Endodermal cell (in vitro differentiated cells): ENCODE measurements at regions not wholly inside any gene's neighbourhood (a gene's known extent, or its start where the extent isn't known, plus 50 kb on each side); places are given as distances from the start of the nearest gene placed in this dataset.
A peak's percentile ranks its signal among the peaks of the same experiment; 100 is the strongest.

ENCODE experiments used
- DNase-seq: peaks from one replicate; pipeline ENCODE4 v3.0.0-alpha.2; 2017
- H3K27ac ChIP-seq: 2 replicates; pipeline ENCODE4 v1.5.1; 2013; ENCODE audit warnings: mild to moderate bottlenecking, low read depth, low read length, moderate library complexity
- H3K27me3 ChIP-seq: 2 replicates; pipeline ENCODE4 v1.6.1; 2013; ENCODE audit warnings: mild to moderate bottlenecking, low read length, moderate library complexity; ENCODE audit not compliant: insufficient read depth, control insufficient read depth, poor library complexity, severe bottlenecking
- H3K36me3 ChIP-seq: 2 replicates; pipeline ENCODE4 v1.7.0; 2013; ENCODE audit warnings: mild to moderate bottlenecking, low read length, moderate library complexity; ENCODE audit not compliant: control insufficient read depth, insufficient read depth
- H3K4me1 ChIP-seq: one replicate; pipeline ENCODE4 v1.7.0; 2013; ENCODE audit warnings: low read length; ENCODE audit not compliant: control insufficient read depth, insufficient read depth
- H3K4me3 ChIP-seq: 2 replicates; pipeline ENCODE4 v1.5.1; 2013; ENCODE audit warnings: mild to moderate bottlenecking, low read length, moderate library complexity
- H3K9ac ChIP-seq: 2 replicates; pipeline ENCODE4 v1.6.1; 2013; ENCODE audit warnings: mild to moderate bottlenecking, low read length, moderate library complexity; ENCODE audit not compliant: poor library complexity, severe bottlenecking; ENCODE audit errors: extremely low read depth
- H3K9me3 ChIP-seq: 2 replicates; pipeline ENCODE4 v1.6.1; 2013; ENCODE audit warnings: mild to moderate bottlenecking, low read length, moderate library complexity; ENCODE audit not compliant: control insufficient read depth
- H3K27ac Mint-ChIP-seq: 2 replicates; pipeline ENCODE4 v1.8.0; 2020; ENCODE audit warnings: mixed read lengths
- H3K27me3 Mint-ChIP-seq: 2 replicates; pipeline ENCODE4 v1.8.0; 2021; ENCODE audit warnings: mild to moderate bottlenecking, mixed read lengths; ENCODE audit not compliant: insufficient read depth
- H3K36me3 Mint-ChIP-seq: 2 replicates; pipeline ENCODE4 v1.8.0; 2020; ENCODE audit warnings: low read depth, mixed read lengths
- H3K4me1 Mint-ChIP-seq: 2 replicates; pipeline ENCODE4 v1.8.0; 2020; ENCODE audit warnings: mixed read lengths
- H3K4me3 Mint-ChIP-seq: 2 replicates; pipeline ENCODE4 v1.8.0; 2020; ENCODE audit warnings: mild to moderate bottlenecking, moderate library complexity, mixed read lengths
- H3K9me3 Mint-ChIP-seq: 2 replicates; pipeline ENCODE4 v1.8.0; 2020; ENCODE audit warnings: mild to moderate bottlenecking, mixed read lengths
- CTCF ChIP-seq: fragments of 200-600 bp; sonication (generic); conservative IDR thresholded peaks from 2 replicates; pipeline ENCODE4 v1.5.0; 2021; ENCODE audit warnings: antibody characterized with exemption, mild to moderate bottlenecking
- WGBS, 2 experiments: methylation state at CpG; one replicate each; pipeline versions ENCODE4 v1.1.5 to v1.1.7; 2013; ENCODE audit warnings: missing lambda C conversion rate in 2 of 2, mixed read lengths in 1 of 2; ENCODE audit not compliant: insufficient coverage in 1 of 2, insufficient read length in 1 of 2; 5-methylcytosine and 5-hydroxymethylcytosine counted together

- H3K9me3 Mint-ChIP-seq = peaks cover 12% of the 10 kb centered on the region
- Histone ChIP-seq H3K9me3 (peaks cover 24% of the 10 kb centered on the region), H3K4me1 (no peaks in the 10 kb centered on the region), H3K9ac (no peak overlapping the region), H3K27ac (no peak overlapping the region), H3K4me3 (peak overlapping the region; percentile 15), H3K27me3 (no peaks in the 10 kb centered on the region), H3K36me3 (no peaks in the 10 kb centered on the region)
- peaks cover 2% of the 10 kb centered on the region for H3K4me1 Mint-ChIP-seq
- no peak overlapping the region for H3K27ac Mint-ChIP-seq
- H3K4me3 Mint-ChIP-seq = no peak overlapping the region
- no peaks in the 10 kb centered on the region for H3K27me3 Mint-ChIP-seq
- TF ChIP-seq CTCF = no peak
- H3K36me3 Mint-ChIP-seq = no peaks in the 10 kb centered on the region
- DNase-seq = no peak
These were observed 505.4 kb upstream of the FZD8 start for GRCh38 chr10:36147529-36147928.

- H3K9ac ChIP-seq = no peak overlapping the region
- Mint-ChIP-seq H3K27ac (no peak overlapping the region), H3K4me1 (peaks cover 5% of the 10 kb centered on the region), H3K9me3 (no peaks in the 10 kb centered on the region), H3K4me3 (no peak overlapping the region), H3K27me3 (no peaks in the 10 kb centered on the region), H3K36me3 (no peaks in the 10 kb centered on the region)
- no peak overlapping the region for H3K27ac ChIP-seq
- H3K4me1 ChIP-seq = no peaks in the 10 kb centered on the region
- no peaks in the 10 kb centered on the region for H3K36me3 ChIP-seq
- no peaks in the 10 kb centered on the region for H3K27me3 ChIP-seq
- no peaks in the 10 kb centered on the region for H3K9me3 ChIP-seq
- no peak for TF ChIP-seq CTCF
- DNase-seq = no peak
- no peak overlapping the region for H3K4me3 ChIP-seq
- 87 to 100% methylated on average over 3 to 7 of the region's 7 CpGs for WGBS, 2 experiments
These were observed 499.9 kb upstream of the FZD8 start for GRCh38 chr10:36141856-36142560.

- no peak for DNase-seq
- no peaks in the 10 kb centered on the region for H3K9me3 Mint-ChIP-seq
- WGBS, 2 experiments = 92 to 94% methylated on average over 2 to 4 of the region's 4 CpGs
These were observed 487.0 kb upstream of the FZD8 start for GRCh38 chr10:36129051-36129450.

More at GRCh38 chr10:36129051-36129450, 487.0 kb upstream of the FZD8 start:
- no peak for TF ChIP-seq CTCF
- H3K27ac Mint-ChIP-seq = no peak overlapping the region
- no peaks in the 10 kb centered on the region for H3K4me1 Mint-ChIP-seq
- Histone ChIP-seq H3K4me3 (no peak overlapping the region), H3K9ac (no peak overlapping the region), H3K27me3 (no peaks in the 10 kb centered on the region), H3K36me3 (no peaks in the 10 kb centered on the region), H3K9me3 (no peaks in the 10 kb centered on the region), H3K4me1 (no peaks in the 10 kb centered on the region), H3K27ac (no peak overlapping the region)
- H3K27me3 Mint-ChIP-seq = no peaks in the 10 kb centered on the region
- H3K4me3 Mint-ChIP-seq = no peak overlapping the region
- H3K36me3 Mint-ChIP-seq = no peaks in the 10 kb centered on the region
